Activated CD8-positive, alpha-beta memory T cell treated with anti-CD3 and anti-CD28 coated beads, Interleukin-2, amount 50 U/mL, for 48 hours (primary cell): ENCODE measurements at regions not wholly inside any gene's neighbourhood (a gene's known extent, or its start where the extent isn't known, plus 50 kb on each side); places are given as distances from the start of the nearest gene placed in this dataset.

Source experiments
- DNase-seq: peaks from one replicate; pipeline ENCODE4 v3.0.0-alpha.2; 2020

- no peak for DNase-seq
These were observed 119.8 kb upstream of the SASH1 start for GRCh38 chr6:148222846-148223245.

- DNase-seq: no peak
These were observed 119.2 kb upstream of the SASH1 start for GRCh38 chr6:148223424-148223842.

GRCh38 chr6:148225871-148226270 is 116.8 kb upstream of the SASH1 start:
- no peak for DNase-seq

GRCh38 chr6:148226284-148226683 is 116.4 kb upstream of the SASH1 start:
- DNase-seq: no peak

- DNase-seq: no peak
These were observed 111.1 kb upstream of the SASH1 start for GRCh38 chr6:148231572-148231971.

- no peak for DNase-seq
These were observed 107.2 kb upstream of the SASH1 start for GRCh38 chr6:148235446-148235845.

DNA sequence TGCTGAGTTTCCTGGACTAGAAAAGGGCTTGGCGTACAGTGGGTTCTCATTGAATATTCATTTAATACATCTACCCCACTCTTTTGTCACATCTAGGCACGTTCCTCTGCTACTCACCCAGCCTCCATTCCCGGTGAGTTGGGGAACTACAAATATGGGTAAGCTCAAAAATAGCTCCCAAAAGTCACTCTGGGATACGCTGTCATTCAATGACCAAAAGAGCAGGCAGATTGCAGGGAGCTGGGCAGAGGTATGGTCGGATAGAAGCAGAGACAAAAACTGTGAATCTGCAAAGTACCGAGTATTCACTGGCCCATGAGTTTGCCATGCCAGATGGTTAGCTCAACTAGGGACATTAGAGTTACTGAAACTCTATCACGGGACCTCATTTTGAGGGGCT is 103.9 kb upstream of the SASH1 start:
- no peak for DNase-seq

DNA sequence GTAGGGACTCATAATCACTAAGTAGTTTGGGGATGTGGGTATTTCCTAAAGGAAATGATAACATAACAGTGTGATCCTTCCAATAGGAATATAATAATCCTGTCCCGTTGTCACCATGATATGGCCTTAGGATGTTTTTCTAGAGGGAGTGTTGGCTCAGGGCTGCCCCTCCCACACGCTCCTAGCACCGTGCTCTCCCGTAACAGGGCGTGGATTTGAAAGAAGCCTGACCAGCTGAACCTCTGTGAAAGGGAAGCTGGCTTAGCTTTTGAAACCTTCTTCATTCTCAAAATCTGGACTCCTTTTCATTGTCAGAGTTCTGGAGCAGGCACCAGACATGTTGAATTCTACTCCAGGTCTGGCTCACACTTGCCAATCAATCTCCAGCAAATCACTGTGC is 103.4 kb upstream of the SASH1 start:
- no peak for DNase-seq

- DNase-seq: no peak
These were observed 102.7 kb upstream of the SASH1 start for GRCh38 chr6:148239801-148240460.

DNA sequence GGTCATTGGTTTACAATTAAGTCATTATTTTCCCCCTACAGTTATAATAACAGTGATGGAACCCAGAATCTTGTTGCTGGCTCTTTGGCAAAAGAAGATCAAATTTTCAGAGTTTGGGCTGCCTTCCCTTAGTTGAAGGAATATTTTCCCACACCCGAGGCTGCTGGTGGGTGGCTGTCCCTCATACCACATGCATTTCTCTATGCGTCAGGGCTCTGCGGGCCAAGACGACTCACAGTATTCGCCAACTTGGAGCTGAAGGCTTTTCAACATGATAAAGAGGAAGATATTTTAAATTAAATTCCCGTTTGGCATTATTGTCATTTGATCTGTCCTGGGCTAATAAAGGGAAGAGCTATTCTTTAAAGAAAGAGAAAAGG is 102.2 kb upstream of the SASH1 start:
- no peak for DNase-seq

DNA sequence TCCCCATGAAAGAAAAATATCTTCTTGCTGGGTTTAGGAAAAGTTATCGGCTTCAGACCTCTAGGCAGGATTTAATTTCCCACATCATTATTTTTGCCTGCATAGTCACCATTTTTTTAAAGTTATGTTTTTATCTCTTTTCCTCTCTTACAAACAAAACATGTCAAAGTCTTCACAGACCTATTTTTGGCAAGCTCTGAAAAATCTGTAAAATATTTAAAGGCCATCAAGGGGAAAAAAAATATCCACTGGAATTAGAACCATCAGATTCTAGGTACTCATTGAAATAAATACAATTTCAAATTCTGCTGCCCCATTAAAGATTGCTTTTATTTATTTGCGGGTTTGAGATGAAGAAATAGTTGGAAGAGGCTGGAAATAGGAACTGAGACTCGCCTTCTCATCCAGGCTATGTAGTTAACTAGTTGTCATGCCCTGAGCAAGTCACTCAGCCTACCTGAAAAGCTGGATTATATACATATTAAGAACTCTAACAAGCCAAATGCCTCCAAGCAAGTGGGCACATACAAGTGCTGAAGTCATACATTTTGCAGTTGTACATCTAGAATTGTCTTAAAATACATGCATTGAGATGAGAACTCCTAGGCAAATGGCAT is 101.7 kb upstream of the SASH1 start:
- no peak for DNase-seq

- DNase-seq: no peak
These were observed 100.5 kb upstream of the SASH1 start for GRCh38 chr6:148242180-148242579.

GRCh38 chr6:148244217-148244935 is 98.3 kb upstream of the SASH1 start:
- no peak for DNase-seq

DNA sequence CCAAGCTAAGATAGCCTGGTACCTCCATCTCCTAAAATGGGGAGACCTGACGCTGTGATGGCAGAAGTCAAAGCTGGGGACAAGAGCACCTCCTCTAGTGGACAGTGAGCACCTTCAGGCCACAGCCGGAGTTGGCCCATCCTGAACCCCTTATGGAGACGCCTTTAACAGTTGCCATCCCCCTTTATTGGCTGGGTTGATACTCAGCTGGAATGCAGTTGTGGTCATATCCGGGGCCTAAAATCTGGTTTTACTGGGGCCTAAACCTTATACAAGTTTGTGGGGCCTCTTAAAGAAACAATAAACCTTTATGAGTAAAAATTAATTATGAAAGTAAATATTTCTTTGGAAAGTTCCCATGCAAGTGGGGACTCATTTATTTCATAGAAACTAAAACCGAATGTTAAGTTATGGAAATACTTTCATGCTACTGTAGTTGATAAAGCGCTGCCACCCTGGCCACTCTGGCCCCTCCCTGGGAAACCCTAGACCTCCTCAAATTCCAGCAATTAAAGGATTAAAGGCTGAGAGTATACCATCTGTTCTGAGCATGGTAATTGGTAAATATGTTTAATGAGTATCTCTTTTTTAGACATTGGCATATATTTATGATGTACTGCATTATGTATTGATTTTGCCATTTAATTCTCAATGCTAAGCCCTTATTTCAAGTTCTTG is 95.1 kb upstream of the SASH1 start:
- no peak for DNase-seq

DNA sequence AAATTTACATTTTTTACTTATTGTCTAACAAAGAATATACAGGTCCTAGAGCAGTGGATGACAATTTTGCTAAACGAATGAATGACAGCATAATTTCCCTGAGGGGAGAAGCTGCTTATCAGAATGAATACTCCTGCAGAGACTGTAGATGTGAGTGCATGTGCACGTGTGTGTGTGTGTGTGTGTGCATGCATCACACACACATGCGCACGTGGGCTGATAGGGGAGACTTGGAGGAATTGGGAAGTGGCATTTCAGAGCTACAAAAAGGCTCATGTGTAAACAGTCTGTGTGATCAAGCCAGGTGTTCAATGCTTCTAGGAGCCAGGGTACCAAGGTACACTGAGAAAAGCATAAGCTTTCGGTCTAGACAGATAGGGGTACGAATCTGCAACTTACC is 93.5 kb upstream of the SASH1 start:
- no peak for DNase-seq

GRCh38 chr6:148249679-148250375 is 92.8 kb upstream of the SASH1 start:
- no peak for DNase-seq

- no peak for DNase-seq
These were observed 91.5 kb upstream of the SASH1 start for GRCh38 chr6:148250975-148251685.

DNA sequence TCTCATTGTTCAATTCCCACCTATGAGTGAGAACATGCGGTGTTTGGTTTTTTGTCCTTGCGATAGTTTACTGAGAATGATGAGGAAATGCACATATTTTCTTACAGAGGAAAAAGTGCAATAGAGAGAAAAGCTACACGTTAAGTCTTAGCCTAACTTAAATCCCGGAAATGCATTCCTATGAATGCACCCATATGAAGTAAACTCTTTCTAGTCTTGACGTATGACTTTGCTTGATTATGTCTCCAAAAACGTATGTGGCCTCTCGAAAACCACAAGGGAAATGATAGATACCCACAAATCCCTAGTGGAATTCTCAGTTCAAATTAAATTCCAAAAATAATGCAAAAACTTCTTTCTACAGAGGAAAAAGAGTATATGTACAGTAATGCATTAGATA is 90.7 kb upstream of the SASH1 start:
- no peak for DNase-seq

GRCh38 chr6:148257810-148258209 is 84.8 kb upstream of the SASH1 start:
- DNase-seq: no peak

DNA sequence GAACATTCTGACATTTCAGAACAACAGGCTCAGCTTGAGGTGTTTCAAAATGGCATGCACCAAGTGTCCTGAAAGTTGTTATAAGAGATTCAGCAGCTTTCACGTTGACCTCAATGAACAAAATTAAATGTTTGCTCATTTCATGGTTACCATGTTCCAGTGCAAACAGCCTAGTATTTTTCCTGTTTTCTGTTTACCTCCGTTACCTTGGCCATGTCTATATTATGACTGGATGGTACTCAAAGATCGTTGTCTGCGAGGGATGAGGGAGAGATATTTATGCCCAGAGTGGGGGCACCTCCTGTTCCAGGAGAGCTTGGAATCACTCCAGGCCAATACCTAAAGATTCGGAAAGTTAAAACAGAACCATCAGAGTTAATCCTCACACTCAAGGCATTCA is 83.8 kb upstream of the SASH1 start:
- no peak for DNase-seq

DNA sequence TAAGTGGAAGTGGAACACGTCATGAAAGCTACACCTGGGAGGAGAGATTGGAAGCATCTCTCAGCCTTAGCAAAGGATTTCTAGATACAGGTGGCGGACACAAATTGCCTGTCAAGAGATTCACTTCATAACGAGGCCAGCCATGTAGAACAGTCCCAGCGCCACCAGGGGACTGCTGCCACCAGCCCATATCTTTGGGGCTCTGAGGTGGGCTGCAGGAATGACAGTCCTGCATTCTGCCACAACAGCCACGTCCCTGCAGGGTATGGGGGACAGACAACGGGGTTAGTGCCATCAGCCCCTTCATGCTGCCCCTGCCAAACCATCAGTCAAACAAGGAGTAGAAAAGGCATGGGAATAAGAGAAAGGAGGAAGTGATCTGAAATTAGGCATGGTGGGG is 81.2 kb upstream of the SASH1 start:
- DNase-seq: no peak

DNA sequence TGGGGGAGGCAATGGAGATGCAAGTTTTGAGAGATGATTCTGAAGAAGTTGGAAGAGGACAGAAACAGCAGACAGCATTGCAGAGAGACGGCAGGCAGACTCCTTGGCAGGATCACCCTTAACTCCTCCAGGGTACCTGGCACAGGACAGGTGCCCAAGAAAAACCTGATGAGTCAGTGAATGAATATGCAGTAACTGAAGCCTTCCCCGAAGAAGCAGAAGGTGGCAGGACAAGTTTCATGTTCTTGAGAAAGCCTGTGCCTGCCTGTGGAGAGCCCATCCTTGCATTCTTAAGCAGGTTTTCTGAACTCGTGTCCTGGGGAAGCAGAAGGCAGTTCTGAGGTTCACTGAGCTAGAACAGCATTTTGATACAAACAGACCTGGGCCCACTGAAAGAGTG is 79.6 kb upstream of the SASH1 start:
- DNase-seq: no peak

DNA sequence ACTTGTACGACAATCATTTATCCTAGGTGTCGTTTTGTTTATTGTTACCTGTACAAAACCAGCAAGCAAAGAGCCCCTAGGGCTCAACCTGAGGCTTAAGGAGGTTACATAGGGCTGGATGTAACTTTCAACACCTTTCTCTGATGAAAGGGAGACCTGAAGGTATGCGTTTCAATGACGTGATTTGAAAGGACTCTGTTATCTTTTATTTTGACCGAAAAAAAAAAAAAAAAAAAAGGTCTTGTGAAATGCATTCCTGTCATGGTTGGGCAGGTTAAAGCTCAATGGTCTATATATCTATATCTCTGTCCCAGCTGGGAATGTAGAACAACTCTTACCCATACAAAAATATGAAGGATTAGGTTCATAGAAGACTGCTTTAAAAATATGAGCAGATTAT is 78.7 kb upstream of the SASH1 start:
- DNase-seq: no peak
